ENCODE measurements at regions not wholly inside any gene's neighbourhood (a gene's known extent, or its start where the extent isn't known, plus 50 kb on each side); places are given as distances from the start of the nearest gene placed in this dataset.

GRCh38 chr18:2466978-2467377 is 104.3 kb downstream of the METTL4 start:
- no peak for DNase-seq

GRCh38 chr18:2468051-2468450 is 103.3 kb downstream of the METTL4 start:
- no peak for DNase-seq

GRCh38 chr18:2471523-2471922 is 99.8 kb downstream of the METTL4 start:
- DNase-seq: no peak

- no peak for DNase-seq
Observed at GRCh38 chr18:2478662-2479061, 92.6 kb downstream of the METTL4 start.

GRCh38 chr18:2480536-2480935 is 90.8 kb downstream of the METTL4 start:
- peak; percentile 67 for DNase-seq

- DNase-seq: no peak
Observed at GRCh38 chr18:2482706-2483475, 88.4 kb downstream of the METTL4 start.

GRCh38 chr18:2485983-2486382 is 85.3 kb downstream of the METTL4 start:
- no peak for DNase-seq

GRCh38 chr18:2486426-2486825 is 84.9 kb downstream of the METTL4 start:
- DNase-seq: no peak
